Liver (tissue), 7 donors: ENCODE measurements at regions not wholly inside any gene's neighbourhood (a gene's known extent, or its start where the extent isn't known, plus 50 kb on each side); places are given as distances from the start of the nearest gene placed in this dataset.

Experiments
- DNase-seq: peaks from one replicate; pipeline ENCODE4 v3.0.0-alpha.2; 2017; ENCODE audit warnings: low spot score
- H3K27ac ChIP-seq, 2 donors: one replicate each; pipeline ENCODE4 v1.7.0; 2013; ENCODE audit warnings: inconsistent platforms in 2 of 2, low read length in 2 of 2, control low read depth in 1 of 2, low read depth in 1 of 2, mild to moderate bottlenecking in 1 of 2
- H3K27me3 ChIP-seq, 4 donors: one replicate each; pipeline versions ENCODE4 v1.6.1 to v1.7.0; 2013; ENCODE audit warnings: low read length in 3 of 4, inconsistent platforms in 1 of 4, mild to moderate bottlenecking in 1 of 4, moderate library complexity in 1 of 4; ENCODE audit not compliant: control insufficient read depth in 4 of 4, insufficient read depth in 4 of 4
- H3K36me3 ChIP-seq, 4 donors: one replicate each; pipeline versions ENCODE4 v1.6.1 to v1.7.0; 2013; ENCODE audit warnings: low read length in 3 of 4, mild to moderate bottlenecking in 3 of 4, low read depth in 1 of 4, moderate library complexity in 1 of 4; ENCODE audit not compliant: control insufficient read depth in 4 of 4, insufficient read depth in 3 of 4
- H3K4me1 ChIP-seq, 4 donors: one replicate each; pipeline versions ENCODE4 v1.6.1 to v1.7.0; 2013; ENCODE audit warnings: low read length in 3 of 4, mild to moderate bottlenecking in 3 of 4, moderate library complexity in 1 of 4; ENCODE audit not compliant: control insufficient read depth in 4 of 4, insufficient read depth in 4 of 4
- H3K4me3 ChIP-seq, 3 donors: one replicate each; pipeline versions ENCODE4 v1.6.1 to v1.7.0; 2013; ENCODE audit warnings: low read length in 3 of 3, control low read depth in 1 of 3, low read depth in 1 of 3, mild to moderate bottlenecking in 1 of 3
- H3K9ac ChIP-seq, 2 donors: one replicate each; pipeline ENCODE4 v1.7.0; 2013; ENCODE audit warnings: low read length in 2 of 2, mild to moderate bottlenecking in 2 of 2, moderate library complexity in 2 of 2, control low read depth in 1 of 2, low read depth in 1 of 2
- H3K9me3 ChIP-seq, 4 donors: one replicate each; pipeline versions ENCODE4 v1.6.1 to v1.7.0; 2013; ENCODE audit warnings: low read length in 3 of 4; ENCODE audit not compliant: control insufficient read depth in 4 of 4
- ATF3 ChIP-seq: IDR thresholded peaks from 2 replicates; pipeline ENCODE4 v1.6.1; 2016; ENCODE audit warnings: antibody characterized with exemption
- EGR1 ChIP-seq, 2 donors: IDR thresholded peaks; 2 replicates each; pipeline ENCODE4 v1.6.1; 2016 to 2018; ENCODE audit warnings: antibody characterized with exemption in 2 of 2, low read depth in 2 of 2
- FOXA1 ChIP-seq: IDR thresholded peaks from 2 replicates; pipeline ENCODE4 v1.6.1; 2016; ENCODE audit warnings: antibody characterized with exemption
- FOXA2 ChIP-seq: IDR thresholded peaks from 2 replicates; pipeline ENCODE4 v1.6.1; 2016; ENCODE audit warnings: antibody characterized with exemption
- HNF4A ChIP-seq, 2 donors: conservative IDR thresholded peaks; 2 replicates each; pipeline ENCODE4 v1.6.1; 2016; ENCODE audit warnings: antibody characterized with exemption in 2 of 2, mild to moderate bottlenecking in 2 of 2
- JUND ChIP-seq, 2 donors: IDR thresholded peaks; 2 replicates each; pipeline ENCODE4 v1.6.1; 2016; ENCODE audit warnings: antibody characterized with exemption in 2 of 2
- MAX ChIP-seq: IDR thresholded peaks from 2 replicates; pipeline ENCODE4 v1.6.1; 2016; ENCODE audit warnings: antibody characterized with exemption
- NR2F2 ChIP-seq: IDR thresholded peaks from 2 replicates; pipeline ENCODE4 v1.6.1; 2016; ENCODE audit warnings: antibody characterized with exemption
- RAD21 ChIP-seq, 2 donors: IDR thresholded peaks; 2 replicates each; pipeline ENCODE4 v1.6.1; 2016; ENCODE audit warnings: antibody characterized with exemption in 2 of 2, mild to moderate bottlenecking in 2 of 2
- REST ChIP-seq: IDR thresholded peaks from 2 replicates; pipeline ENCODE4 v1.6.1; 2016; ENCODE audit warnings: antibody characterized with exemption, mild to moderate bottlenecking
- RXRA ChIP-seq, 2 donors: IDR thresholded peaks; 2 replicates each; pipeline ENCODE4 v1.6.1; 2017 to 2018; ENCODE audit warnings: antibody characterized with exemption in 2 of 2, mild to moderate bottlenecking in 1 of 2
- SP1 ChIP-seq: IDR thresholded peaks from 2 replicates; pipeline ENCODE4 v1.6.1; 2018; ENCODE audit warnings: antibody characterized with exemption, mild to moderate bottlenecking
- TAF1 ChIP-seq: conservative IDR thresholded peaks from 2 replicates; pipeline ENCODE4 v1.6.1; 2016; ENCODE audit warnings: antibody characterized with exemption, mild to moderate bottlenecking
- YY1 ChIP-seq: IDR thresholded peaks from 2 replicates; pipeline ENCODE4 v1.6.1; 2016; ENCODE audit warnings: antibody characterized with exemption, mild to moderate bottlenecking
- ZBTB33 ChIP-seq: IDR thresholded peaks from 2 replicates; pipeline ENCODE4 v1.6.1; 2016; ENCODE audit warnings: antibody characterized with exemption
- WGBS: extraction: QIAGEN DNeasy Blood & Tissue Kit; methylation state at CpG from one replicate; pipeline ENCODE4 v1.1.7; 2013; 5-methylcytosine and 5-hydroxymethylcytosine counted together
- donor health status: healthy.
- donor health status: healthy.
- donor health status: healthy.
- donor health status: healthy.

- no peaks in the 10 kb centered on the region for H3K36me3 ChIP-seq
- H3K9me3 ChIP-seq, result no peaks in the 10 kb centered on the region
- H3K4me3 ChIP-seq, result no peak overlapping the region
- H3K4me1 ChIP-seq, result peaks cover 0 to 2% (median under 1%) of the 10 kb centered on the region in 4 donors
- DNase-seq, result no peak
- H3K27ac ChIP-seq, result no peak overlapping the region
- WGBS, result 86% methylated on average over 5 of the region's 5 CpGs
- no peak for TF ChIP-seq YY1
- TF ChIP-seq EGR1 (IDR thresholded peaks at IDR 0.05; ENCODE audit: low read depth in 2 of 2), result no peak
- TF ChIP-seq ZBTB33, result no peak
- H3K9ac ChIP-seq, result no peak overlapping the region
- H3K27me3 ChIP-seq, result peaks cover 0 to 7% (median 0%) of the 10 kb centered on the region in 4 donors
Measured at GRCh38 chr4:1515763-1516162, 109.5 kb upstream of the NKX1-1 start.

GRCh38 chr4:1515156-1515555, 108.9 kb upstream of the NKX1-1 start:
- no peak for DNase-seq
- Histone ChIP-seq H3K9me3 (no peaks in the 10 kb centered on the region), H3K27me3 (peaks cover 0 to 7% (median 0%) of the 10 kb centered on the region in 4 donors), H3K27ac (no peak overlapping the region), H3K9ac (no peak overlapping the region), H3K36me3 (no peaks in the 10 kb centered on the region), H3K4me1 (peaks cover 0 to 2% (median under 1%) of the 10 kb centered on the region in 4 donors), H3K4me3 (no peak overlapping the region)
- TF ChIP-seq MAX (no peak), ZBTB33 (no peak), YY1 (no peak), SP1 (no peak), HNF4A (conservative IDR thresholded peaks at IDR 0.05) (no peak), FOXA1 (no peak), FOXA2 (no peak), NR2F2 (no peak), REST (no peak)

- Histone ChIP-seq H3K4me3 (no peak overlapping the region), H3K27me3 (peaks cover 0 to 7% (median 0%) of the 10 kb centered on the region in 4 donors), H3K4me1 (peaks cover 0 to 2% (median under 1%) of the 10 kb centered on the region in 4 donors), H3K36me3 (no peaks in the 10 kb centered on the region), H3K9me3 (no peaks in the 10 kb centered on the region), H3K27ac (no peak overlapping the region), H3K9ac (no peak overlapping the region)
- WGBS, result 91% methylated on average over 3 of the region's 3 CpGs
- no peak for TF ChIP-seq NR2F2
- TF ChIP-seq HNF4A (conservative IDR thresholded peaks at IDR 0.05), result no peak
- no peak for TF ChIP-seq MAX
- no peak for TF ChIP-seq TAF1
- no peak for TF ChIP-seq ATF3
- no peak for TF ChIP-seq REST
- no peak for TF ChIP-seq YY1
- TF ChIP-seq RAD21 (IDR thresholded peaks at IDR 0.05), result no peak
- no peak for TF ChIP-seq FOXA1
- TF ChIP-seq SP1, result no peak
- TF ChIP-seq JUND (IDR thresholded peaks at IDR 0.05), result no peak
- TF ChIP-seq RXRA (IDR thresholded peaks at IDR 0.05), result no peak
- no peak for DNase-seq
Measured at GRCh38 chr4:1514612-1515011, 108.4 kb upstream of the NKX1-1 start.
